GM12892 (cell line): ENCODE measurements at regions not wholly inside any gene's neighbourhood (a gene's known extent, or its start where the extent isn't known, plus 50 kb on each side); places are given as distances from the start of the nearest gene placed in this dataset.

Source experiments
- POLR2A ChIP-seq: IDR thresholded peaks from 2 replicates; pipeline ENCODE4 v1.6.1; 2011; ENCODE audit warnings: low read depth, low read length, control low read depth
- POLR2AphosphoS5 ChIP-seq: IDR thresholded peaks from 2 replicates; pipeline ENCODE4 v1.6.1; 2011; ENCODE audit warnings: low read depth, low read length, control low read depth
- TAF1 ChIP-seq: IDR thresholded peaks from 2 replicates; pipeline ENCODE4 v1.6.1; 2011; ENCODE audit warnings: low read depth, mild to moderate bottlenecking, control low read depth, low read length, borderline replicate concordance

GRCh38 chr15:47887241-47887800 is 170.0 kb downstream of the SEMA6D start:
- no peak for TF ChIP-seq POLR2AphosphoS5
- TF ChIP-seq POLR2A: no peak
- no peak for TF ChIP-seq TAF1
